ENCODE measurements at regions not wholly inside any gene's neighbourhood (a gene's known extent, or its start where the extent isn't known, plus 50 kb on each side); places are given as distances from the start of the nearest gene placed in this dataset.

DNA sequence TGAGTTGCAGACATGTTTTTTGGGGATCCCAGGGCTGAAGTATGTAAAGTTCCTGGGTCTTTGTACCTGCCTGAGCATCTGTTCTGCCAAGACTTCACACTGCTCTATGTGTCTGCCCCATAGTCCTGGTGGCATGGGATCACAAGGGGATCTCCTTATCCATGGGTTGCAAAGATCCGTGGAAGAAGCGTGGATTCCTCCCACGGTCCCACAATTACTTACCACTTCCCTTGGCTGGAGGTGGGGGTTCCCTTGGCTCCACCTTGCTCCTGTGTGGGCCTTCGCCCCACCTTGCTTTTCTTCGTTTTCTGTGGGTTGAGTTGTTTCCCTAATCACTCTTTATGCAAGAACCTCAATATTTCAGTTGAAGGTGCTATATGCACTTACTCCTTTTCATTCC is 157.4 kb upstream of the CHORDC1 start:
- DNase-seq (ENCODE audit: low spot score) (no peak), ATAC-seq (ENCODE audit: insufficient number of reproducible peaks, low FRiP score, low read depth) (no peak)
- TF ChIP-seq, protein P1, sequence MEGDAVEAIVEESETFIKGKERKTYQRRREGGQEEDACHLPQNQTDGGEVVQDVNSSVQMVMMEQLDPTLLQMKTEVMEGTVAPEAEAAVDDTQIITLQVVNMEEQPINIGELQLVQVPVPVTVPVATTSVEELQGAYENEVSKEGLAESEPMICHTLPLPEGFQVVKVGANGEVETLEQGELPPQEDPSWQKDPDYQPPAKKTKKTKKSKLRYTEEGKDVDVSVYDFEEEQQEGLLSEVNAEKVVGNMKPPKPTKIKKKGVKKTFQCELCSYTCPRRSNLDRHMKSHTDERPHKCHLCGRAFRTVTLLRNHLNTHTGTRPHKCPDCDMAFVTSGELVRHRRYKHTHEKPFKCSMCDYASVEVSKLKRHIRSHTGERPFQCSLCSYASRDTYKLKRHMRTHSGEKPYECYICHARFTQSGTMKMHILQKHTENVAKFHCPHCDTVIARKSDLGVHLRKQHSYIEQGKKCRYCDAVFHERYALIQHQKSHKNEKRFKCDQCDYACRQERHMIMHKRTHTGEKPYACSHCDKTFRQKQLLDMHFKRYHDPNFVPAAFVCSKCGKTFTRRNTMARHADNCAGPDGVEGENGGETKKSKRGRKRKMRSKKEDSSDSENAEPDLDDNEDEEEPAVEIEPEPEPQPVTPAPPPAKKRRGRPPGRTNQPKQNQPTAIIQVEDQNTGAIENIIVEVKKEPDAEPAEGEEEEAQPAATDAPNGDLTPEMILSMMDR (IDR thresholded peaks at IDR 0.05): no peak
- Histone ChIP-seq H3K9me3 (no peaks in the 10 kb centered on the region), H3K4me1 (ENCODE audit: control insufficient read depth in 1 of 2, low read depth in 2 of 2) (no peaks in the 10 kb centered on the region), H3K27me3 (replicated peaks; ENCODE audit: insufficient read depth) (no peaks in the 10 kb centered on the region), H3K4me3 (no peak overlapping the region), H3K36me3 (no peaks in the 10 kb centered on the region), H3K27ac (no peak overlapping the region)

DNA sequence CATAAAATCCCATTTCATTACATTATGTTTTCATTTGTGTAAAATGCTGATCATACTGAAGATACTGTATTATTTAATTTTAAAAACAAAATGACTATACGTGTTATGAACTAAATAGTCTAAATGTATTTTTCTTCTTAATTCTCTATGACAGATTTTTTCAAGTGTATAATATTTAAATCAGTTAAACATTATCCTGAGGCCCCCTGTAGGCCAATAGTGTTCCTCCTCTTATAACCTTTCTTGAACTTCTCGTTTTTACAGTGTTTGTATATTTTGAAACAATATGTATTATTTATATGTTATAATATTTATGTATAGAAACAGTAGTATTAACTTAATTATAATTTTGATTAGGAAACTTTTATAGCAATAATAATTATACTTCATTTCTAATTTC is 151.1 kb upstream of the CHORDC1 start:
- Histone ChIP-seq H3K27ac (no peak overlapping the region), H3K4me3 (no peak overlapping the region), H3K36me3 (no peaks in the 10 kb centered on the region), H3K9me3 (no peaks in the 10 kb centered on the region), H3K27me3 (replicated peaks; ENCODE audit: insufficient read depth) (no peaks in the 10 kb centered on the region), H3K4me1 (ENCODE audit: control insufficient read depth in 1 of 2, low read depth in 2 of 2) (no peaks in the 10 kb centered on the region)
- no peak for ATAC-seq (ENCODE audit: insufficient number of reproducible peaks, low FRiP score, low read depth)
- TF ChIP-seq, protein P1 (IDR thresholded peaks at IDR 0.05): no peak
- no peak for DNase-seq (ENCODE audit: low spot score)

DNA sequence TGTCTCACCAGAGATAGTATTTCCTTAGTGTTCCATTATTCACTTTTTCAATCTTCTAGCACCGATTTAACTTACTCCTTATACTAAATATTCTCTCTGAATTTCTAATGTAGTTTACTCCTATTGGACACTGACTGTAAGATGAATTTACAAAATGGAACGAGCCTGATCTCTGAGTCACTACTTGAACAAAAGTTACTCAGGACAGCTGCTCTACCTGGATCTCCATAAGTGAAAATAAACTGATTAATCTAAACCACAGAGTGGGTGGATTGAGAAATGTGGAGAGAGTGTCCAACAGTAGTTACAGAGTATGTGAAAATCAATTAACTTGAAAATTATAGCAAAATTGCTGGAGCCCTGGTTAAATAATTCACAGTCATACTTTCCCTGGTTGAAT is 141.7 kb upstream of the CHORDC1 start:
- TF ChIP-seq, protein P1 (IDR thresholded peaks at IDR 0.05): no peak
- no peak overlapping the region for H3K4me3 ChIP-seq
- ATAC-seq (ENCODE audit: insufficient number of reproducible peaks, low FRiP score, low read depth) (no peak), DNase-seq (ENCODE audit: low spot score) (no peak)
- H3K27me3 ChIP-seq (replicated peaks; ENCODE audit: insufficient read depth): no peaks in the 10 kb centered on the region
- H3K27ac ChIP-seq: no peak overlapping the region
- H3K36me3 ChIP-seq: no peaks in the 10 kb centered on the region
- H3K4me1 ChIP-seq (ENCODE audit: control insufficient read depth in 1 of 2, low read depth in 2 of 2): no peaks in the 10 kb centered on the region
- H3K9me3 ChIP-seq: no peaks in the 10 kb centered on the region

DNA sequence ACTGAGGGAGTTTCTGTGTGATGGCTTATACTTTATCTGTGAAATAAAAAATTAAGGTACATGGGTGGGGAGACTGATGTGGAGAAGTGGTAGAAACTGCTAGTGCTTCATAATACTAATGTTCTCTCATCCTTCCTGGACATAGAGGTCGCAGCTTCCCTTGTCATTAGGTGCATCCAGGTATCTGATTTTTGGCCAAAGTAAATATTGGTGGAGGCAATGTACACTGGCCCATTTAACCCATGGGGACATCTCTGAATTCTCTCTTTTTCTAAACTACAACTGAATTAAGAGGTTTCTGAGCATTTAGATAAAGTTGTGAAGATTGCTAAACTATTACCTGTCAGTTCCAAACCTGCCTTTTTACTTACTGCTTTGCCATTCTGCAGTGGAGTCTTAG is 140.9 kb upstream of the CHORDC1 start:
- Histone ChIP-seq H3K9me3 (no peaks in the 10 kb centered on the region), H3K36me3 (no peaks in the 10 kb centered on the region), H3K4me1 (ENCODE audit: control insufficient read depth in 1 of 2, low read depth in 2 of 2) (no peaks in the 10 kb centered on the region), H3K27ac (no peak overlapping the region), H3K27me3 (replicated peaks; ENCODE audit: insufficient read depth) (no peaks in the 10 kb centered on the region), H3K4me3 (no peak overlapping the region)
- ATAC-seq (ENCODE audit: insufficient number of reproducible peaks, low FRiP score, low read depth) (no peak), DNase-seq (ENCODE audit: low spot score) (no peak)
- TF ChIP-seq, protein P1 (IDR thresholded peaks at IDR 0.05): no peak

DNA sequence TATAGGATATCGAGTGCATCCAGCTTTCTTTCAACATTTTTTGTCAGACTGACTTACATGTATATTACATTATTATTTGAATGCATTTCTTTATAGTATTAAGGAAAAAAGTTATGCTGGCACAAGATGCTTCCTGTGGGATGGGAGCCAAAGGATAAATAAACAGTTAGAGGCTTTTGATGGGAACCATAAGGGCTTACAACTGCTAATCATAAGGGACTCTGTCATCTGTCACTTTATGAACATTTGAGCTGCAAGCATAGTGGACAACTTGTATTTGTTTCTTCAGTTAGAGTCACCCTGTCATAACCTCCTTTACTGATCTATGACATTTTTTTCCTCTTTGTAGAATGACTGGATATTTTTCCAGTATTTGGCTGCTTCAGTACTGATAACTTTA is 132.4 kb upstream of the CHORDC1 start:
- no peak overlapping the region for H3K4me3 ChIP-seq
- H3K4me1 ChIP-seq (ENCODE audit: control insufficient read depth in 1 of 2, low read depth in 2 of 2): peaks cover 0 to 9% of the 10 kb centered on the region in 2 donors
- H3K27ac ChIP-seq: no peak overlapping the region
- no peaks in the 10 kb centered on the region for H3K36me3 ChIP-seq
- no peaks in the 10 kb centered on the region for H3K9me3 ChIP-seq
- no peak for DNase-seq (ENCODE audit: low spot score)
- no peak for ATAC-seq (ENCODE audit: insufficient number of reproducible peaks, low FRiP score, low read depth)
- H3K27me3 ChIP-seq (replicated peaks; ENCODE audit: insufficient read depth): no peaks in the 10 kb centered on the region
- TF ChIP-seq, protein P1 (IDR thresholded peaks at IDR 0.05): no peak
